Type B pancreatic cell (in vitro differentiated cells): ENCODE measurements at regions not wholly inside any gene's neighbourhood (a gene's known extent, or its start where the extent isn't known, plus 50 kb on each side); places are given as distances from the start of the nearest gene placed in this dataset.

Source experiments
- DNase-seq: peaks from one replicate; pipeline ENCODE4 v3.0.0; 2021; ENCODE audit warnings: mixed read lengths; ENCODE audit not compliant: unreplicated experiment; ENCODE audit errors: extremely low spot score
- H3K27ac Mint-ChIP-seq: 2 replicates; pipeline ENCODE4 v1.8.0; 2021; ENCODE audit warnings: mild to moderate bottlenecking, mixed read lengths
- H3K27me3 Mint-ChIP-seq: 2 replicates; pipeline ENCODE4 v1.8.0; 2021; ENCODE audit warnings: mixed read lengths
- H3K36me3 Mint-ChIP-seq: 2 replicates; pipeline ENCODE4 v1.8.0; 2021; ENCODE audit warnings: mixed read lengths
- H3K4me1 Mint-ChIP-seq: one replicate; pipeline ENCODE4 v1.8.0; 2021; ENCODE audit warnings: mixed read lengths; ENCODE audit not compliant: unreplicated experiment
- H3K4me3 Mint-ChIP-seq: 2 replicates; pipeline ENCODE4 v1.8.0; 2021; ENCODE audit warnings: mild to moderate bottlenecking, mixed read lengths
- H3K9me3 Mint-ChIP-seq: 2 replicates; pipeline ENCODE4 v1.8.0; 2021; ENCODE audit warnings: mixed read lengths
- TF ChIP-seq, protein P1 (sequence below): fragments of 200-600 bp; sonication (generic); conservative IDR thresholded peaks from 2 replicates; pipeline ENCODE4 v1.5.0; 2021; ENCODE audit warnings: antibody characterized with exemption, mild to moderate bottlenecking

DNA sequence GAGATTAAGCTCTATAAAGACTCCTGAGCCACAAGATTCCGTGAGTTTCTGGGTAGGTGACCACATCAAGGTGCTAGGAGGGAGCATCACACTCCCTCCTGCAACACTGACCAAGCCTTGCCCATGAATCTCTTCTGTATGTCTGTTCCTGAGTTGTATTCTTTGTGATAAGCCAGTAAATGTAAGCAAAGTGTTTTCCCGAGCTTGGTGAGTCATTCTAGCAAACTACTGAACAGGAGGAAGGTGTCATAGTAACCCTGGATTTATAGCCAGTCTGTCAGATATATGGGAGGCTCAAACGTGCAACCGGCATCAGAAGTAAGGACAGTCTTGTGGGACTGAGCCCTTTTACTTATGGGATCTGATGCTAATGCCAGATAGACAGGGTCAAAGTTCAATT is 346.1 kb upstream of the KYNU start:
- DNase-seq: no peak
- Mint-ChIP-seq H3K36me3 (no peaks in the 10 kb centered on the region), H3K27me3 (no peaks in the 10 kb centered on the region), H3K4me1 (peaks cover 4% of the 10 kb centered on the region), H3K4me3 (no peak overlapping the region), H3K27ac (no peak overlapping the region), H3K9me3 (no peaks in the 10 kb centered on the region)
- TF ChIP-seq, protein P1, sequence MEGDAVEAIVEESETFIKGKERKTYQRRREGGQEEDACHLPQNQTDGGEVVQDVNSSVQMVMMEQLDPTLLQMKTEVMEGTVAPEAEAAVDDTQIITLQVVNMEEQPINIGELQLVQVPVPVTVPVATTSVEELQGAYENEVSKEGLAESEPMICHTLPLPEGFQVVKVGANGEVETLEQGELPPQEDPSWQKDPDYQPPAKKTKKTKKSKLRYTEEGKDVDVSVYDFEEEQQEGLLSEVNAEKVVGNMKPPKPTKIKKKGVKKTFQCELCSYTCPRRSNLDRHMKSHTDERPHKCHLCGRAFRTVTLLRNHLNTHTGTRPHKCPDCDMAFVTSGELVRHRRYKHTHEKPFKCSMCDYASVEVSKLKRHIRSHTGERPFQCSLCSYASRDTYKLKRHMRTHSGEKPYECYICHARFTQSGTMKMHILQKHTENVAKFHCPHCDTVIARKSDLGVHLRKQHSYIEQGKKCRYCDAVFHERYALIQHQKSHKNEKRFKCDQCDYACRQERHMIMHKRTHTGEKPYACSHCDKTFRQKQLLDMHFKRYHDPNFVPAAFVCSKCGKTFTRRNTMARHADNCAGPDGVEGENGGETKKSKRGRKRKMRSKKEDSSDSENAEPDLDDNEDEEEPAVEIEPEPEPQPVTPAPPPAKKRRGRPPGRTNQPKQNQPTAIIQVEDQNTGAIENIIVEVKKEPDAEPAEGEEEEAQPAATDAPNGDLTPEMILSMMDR: no peak

DNA sequence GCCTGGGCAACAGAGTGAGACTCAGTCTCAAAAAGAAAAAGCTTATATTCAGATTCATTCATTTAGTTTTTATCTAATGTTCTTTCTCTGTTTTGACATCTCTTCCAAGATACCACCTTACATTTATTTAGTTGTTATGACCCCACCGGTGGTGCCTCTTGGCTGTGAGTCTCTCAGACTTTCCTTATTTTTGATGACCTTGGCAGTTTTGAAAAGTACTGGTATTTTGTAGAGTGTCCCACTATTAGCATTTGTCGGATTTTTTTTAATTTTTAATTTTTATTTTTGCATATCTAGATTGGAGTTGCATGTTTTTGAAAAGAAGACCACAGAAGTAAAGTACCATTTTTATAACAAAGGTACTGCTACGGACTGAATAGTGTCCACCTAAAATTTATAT is 351.7 kb upstream of the KYNU start:
- TF ChIP-seq, protein P1: no peak
- Mint-ChIP-seq H3K4me1 (no peaks in the 10 kb centered on the region), H3K36me3 (no peaks in the 10 kb centered on the region), H3K27me3 (peaks cover 5% of the 10 kb centered on the region), H3K9me3 (no peaks in the 10 kb centered on the region), H3K27ac (no peak overlapping the region), H3K4me3 (no peak overlapping the region)
- no peak for DNase-seq

DNA sequence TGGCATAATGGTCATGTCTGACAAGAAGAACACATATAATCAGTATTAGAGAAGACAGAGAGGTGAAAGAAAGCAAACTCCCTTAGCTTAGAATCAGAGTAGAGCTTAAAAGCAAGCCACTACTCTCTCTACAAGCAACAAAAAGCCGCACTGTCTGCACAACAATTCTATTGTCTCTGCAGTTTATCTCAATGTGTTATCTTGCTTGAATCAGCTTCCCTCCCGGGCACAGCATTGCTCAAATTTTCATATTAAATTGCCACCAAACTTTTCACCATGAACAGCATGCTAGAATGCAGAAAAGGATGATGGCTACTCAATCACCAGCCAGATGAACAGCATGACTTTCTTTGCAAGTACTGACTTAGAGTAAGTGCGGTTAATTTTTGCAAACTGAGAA is 356.0 kb upstream of the KYNU start:
- Mint-ChIP-seq H3K4me3 (no peak overlapping the region), H3K9me3 (no peaks in the 10 kb centered on the region), H3K36me3 (no peaks in the 10 kb centered on the region), H3K27ac (no peak overlapping the region), H3K4me1 (no peaks in the 10 kb centered on the region), H3K27me3 (peaks cover 13% of the 10 kb centered on the region)
- no peak for DNase-seq
- TF ChIP-seq, protein P1: no peak

DNA sequence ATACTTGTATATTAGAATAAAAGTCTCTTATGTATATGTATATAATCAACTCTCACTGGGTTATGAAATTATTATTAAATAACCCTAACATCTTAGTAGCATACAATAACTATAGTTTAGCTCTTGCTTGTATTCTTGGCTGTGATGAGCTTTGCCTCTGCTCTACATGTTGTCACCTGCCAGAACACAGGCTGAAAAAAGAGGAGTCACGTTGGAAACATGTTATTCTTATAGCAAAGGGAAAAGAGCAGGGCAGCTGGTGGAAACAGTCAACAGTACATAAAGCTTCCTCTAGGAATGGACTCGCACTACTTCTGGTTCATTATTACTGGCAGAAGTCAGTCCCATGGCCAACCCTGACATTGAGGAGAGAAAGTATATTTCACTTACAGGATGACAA is 362.0 kb upstream of the KYNU start:
- TF ChIP-seq, protein P1: no peak
- H3K4me3 Mint-ChIP-seq: no peak overlapping the region
- H3K27ac Mint-ChIP-seq: no peak overlapping the region
- no peaks in the 10 kb centered on the region for H3K4me1 Mint-ChIP-seq
- H3K9me3 Mint-ChIP-seq: no peaks in the 10 kb centered on the region
- DNase-seq: no peak
- no peaks in the 10 kb centered on the region for H3K36me3 Mint-ChIP-seq
- peaks cover 8% of the 10 kb centered on the region for H3K27me3 Mint-ChIP-seq

DNA sequence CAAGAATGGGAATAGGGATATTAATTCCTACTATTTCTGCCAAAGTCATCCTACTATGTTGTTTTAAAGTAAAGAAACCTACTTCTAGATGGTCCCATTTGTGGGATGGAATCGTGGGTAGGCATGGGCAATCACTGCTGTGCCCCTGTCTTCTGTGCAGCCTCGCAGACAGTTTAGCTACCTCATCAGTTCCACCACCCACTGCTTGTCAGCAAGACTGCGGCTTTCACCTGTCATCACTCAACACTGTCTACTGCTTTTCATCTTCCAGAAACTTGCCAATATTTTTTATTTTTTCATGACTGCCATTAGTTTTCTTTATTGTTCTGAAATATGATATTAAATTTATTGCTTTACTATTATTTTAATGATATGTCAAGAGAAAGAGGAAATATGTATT is 368.1 kb upstream of the KYNU start:
- no peak overlapping the region for H3K27ac Mint-ChIP-seq
- H3K9me3 Mint-ChIP-seq: no peaks in the 10 kb centered on the region
- no peaks in the 10 kb centered on the region for H3K36me3 Mint-ChIP-seq
- DNase-seq: no peak
- TF ChIP-seq, protein P1: no peak
- H3K4me1 Mint-ChIP-seq: no peaks in the 10 kb centered on the region
- H3K4me3 Mint-ChIP-seq: no peak overlapping the region
- H3K27me3 Mint-ChIP-seq: no peaks in the 10 kb centered on the region

DNA sequence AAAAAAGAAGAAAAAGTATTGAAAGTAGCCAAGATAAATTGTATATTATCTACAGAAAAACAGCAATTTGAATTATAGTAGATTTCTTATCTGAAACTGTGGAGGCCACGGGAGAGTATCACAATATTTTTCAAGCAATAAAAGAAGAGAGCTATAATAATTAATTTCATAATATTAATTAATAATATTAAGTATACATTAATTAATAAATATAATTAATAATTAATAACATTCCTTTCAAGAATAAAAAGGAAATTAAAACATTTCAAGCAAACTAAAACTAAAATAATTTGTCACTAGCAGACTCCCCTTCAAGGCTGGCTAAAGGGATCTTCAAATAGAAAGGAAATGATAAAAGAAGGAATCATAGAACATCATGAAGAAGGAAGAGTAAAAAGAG is 372.7 kb upstream of the KYNU start:
- no peaks in the 10 kb centered on the region for H3K36me3 Mint-ChIP-seq
- H3K4me1 Mint-ChIP-seq: no peaks in the 10 kb centered on the region
- H3K27ac Mint-ChIP-seq: no peak overlapping the region
- H3K27me3 Mint-ChIP-seq: no peaks in the 10 kb centered on the region
- H3K9me3 Mint-ChIP-seq: no peaks in the 10 kb centered on the region
- no peak overlapping the region for H3K4me3 Mint-ChIP-seq
- no peak for DNase-seq
- TF ChIP-seq, protein P1: no peak
